ENCODE measurements at regions not wholly inside any gene's neighbourhood (a gene's known extent, or its start where the extent isn't known, plus 50 kb on each side); places are given as distances from the start of the nearest gene placed in this dataset.

- TF ChIP-seq CTCF (IDR thresholded peaks at IDR 0.05; ENCODE audit: low read depth, low read length, poor library complexity, severe bottlenecking) (no peak), EZH2phosphoT487 (IDR thresholded peaks at IDR 0.05; ENCODE audit: borderline replicate concordance, low read length) (no peak)
Observed at GRCh38 chr22:48586799-48587185, 1240.9 kb downstream of the BRD1 start.
